ENCODE measurements at regions not wholly inside any gene's neighbourhood (a gene's known extent, or its start where the extent isn't known, plus 50 kb on each side); places are given as distances from the start of the nearest gene placed in this dataset.
"Not testable (repeated sequence)": the region's sequence is repeated elsewhere in the genome, so short reads cannot be mapped to it uniquely, and the experiment has no call there.

GRCh38 chr13:75178436-75178835, 303.5 kb downstream of the TBC1D4 start:
- no peak for DNase-seq (ENCODE audit: low read depth)

- DNase-seq (ENCODE audit: low read depth) = no peak
Measured at GRCh38 chr13:75175575-75175974, 306.4 kb downstream of the TBC1D4 start.

- not testable (repeated sequence) for DNase-seq (ENCODE audit: low read depth)
Measured at GRCh38 chr13:75175097-75175496, 306.9 kb downstream of the TBC1D4 start.

- no peak for DNase-seq (ENCODE audit: low read depth)
Measured at GRCh38 chr13:75174481-75174880, 307.5 kb downstream of the TBC1D4 start.

GRCh38 chr13:75173457-75174356, 308.3 kb downstream of the TBC1D4 start:
- DNase-seq (ENCODE audit: low read depth) = no peak

- no peak for DNase-seq (ENCODE audit: low read depth)
Measured at GRCh38 chr13:75170311-75170710, 311.7 kb downstream of the TBC1D4 start.

GRCh38 chr13:75165543-75166230, 316.3 kb downstream of the TBC1D4 start:
- no peak for DNase-seq (ENCODE audit: low read depth)

GRCh38 chr13:75161804-75162203, 320.2 kb downstream of the TBC1D4 start:
- no peak for DNase-seq (ENCODE audit: low read depth)

GRCh38 chr13:75160984-75161383, 321.0 kb downstream of the TBC1D4 start:
- DNase-seq (ENCODE audit: low read depth) = no peak

- no peak for DNase-seq (ENCODE audit: low read depth)
Measured at GRCh38 chr13:75154331-75154730, 327.6 kb downstream of the TBC1D4 start.

- no peak for DNase-seq (ENCODE audit: low read depth)
Measured at GRCh38 chr13:75153834-75154233, 328.1 kb downstream of the TBC1D4 start.

- no peak for DNase-seq (ENCODE audit: low read depth)
Measured at GRCh38 chr13:75153386-75153785, 328.6 kb downstream of the TBC1D4 start.

- no peak for DNase-seq (ENCODE audit: low read depth)
Measured at GRCh38 chr13:75151081-75151643, 330.8 kb downstream of the TBC1D4 start.

- no peak for DNase-seq (ENCODE audit: low read depth)
Measured at GRCh38 chr13:75149776-75150175, 332.2 kb downstream of the TBC1D4 start.

GRCh38 chr13:75147946-75148345, 334.0 kb downstream of the TBC1D4 start:
- no peak for DNase-seq (ENCODE audit: low read depth)

- no peak for DNase-seq (ENCODE audit: low read depth)
Measured at GRCh38 chr13:75146436-75146835, 335.5 kb downstream of the TBC1D4 start.

GRCh38 chr13:75145927-75146326, 336.0 kb downstream of the TBC1D4 start:
- peak; percentile 70 for DNase-seq (ENCODE audit: low read depth)

GRCh38 chr13:75139291-75139690, 342.7 kb downstream of the TBC1D4 start:
- DNase-seq (ENCODE audit: low read depth) = no peak

GRCh38 chr13:75137911-75138571, 343.9 kb downstream of the TBC1D4 start:
- no peak for DNase-seq (ENCODE audit: low read depth)

- DNase-seq (ENCODE audit: low read depth) = no peak
Measured at GRCh38 chr13:75136151-75136550, 345.8 kb downstream of the TBC1D4 start.

GRCh38 chr13:75135325-75135825, 346.6 kb downstream of the TBC1D4 start:
- DNase-seq (ENCODE audit: low read depth) = no peak

All from forelimb muscle (tissue), 1 donor.